B cell (primary cell): ENCODE measurements at regions not wholly inside any gene's neighbourhood (a gene's known extent, or its start where the extent isn't known, plus 50 kb on each side); places are given as distances from the start of the nearest gene placed in this dataset.

ENCODE experiments used
- EZH2 ChIP-seq: IDR thresholded peaks from 2 replicates; pipeline ENCODE4 v1.6.1; 2012; ENCODE audit warnings: borderline replicate concordance, low read depth, mild to moderate bottlenecking, moderate library complexity, low read length; ENCODE audit not compliant: insufficient read depth, poor library complexity, severe bottlenecking
- TF ChIP-seq, protein P1 (sequence below): fragments of 200-600 bp; IDR thresholded peaks from one replicate; pipeline ENCODE4 v1.8.0; 2022; ENCODE audit warnings: antibody characterized with exemption, mild to moderate bottlenecking

DNA sequence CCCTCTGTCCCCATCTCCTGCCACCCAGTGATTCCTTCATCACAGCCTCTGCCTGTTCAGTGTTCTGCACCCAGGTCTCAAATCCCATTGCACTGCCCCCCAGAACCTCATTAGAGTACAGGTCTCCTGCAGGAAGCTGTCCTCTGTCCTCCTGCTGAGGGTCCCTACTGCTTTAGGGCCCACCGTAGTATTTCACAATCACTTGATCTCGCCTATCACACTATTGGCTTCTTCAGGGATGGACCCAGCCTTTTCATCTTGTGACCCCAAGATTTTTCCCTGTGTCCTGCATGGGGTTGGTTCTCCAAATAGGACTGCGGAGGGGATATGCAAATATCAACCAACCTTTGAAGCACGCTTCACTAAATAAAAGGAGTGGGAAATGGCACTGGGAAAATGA, 331.1 kb upstream of the AJAP1 start:
- TF ChIP-seq, protein P1, sequence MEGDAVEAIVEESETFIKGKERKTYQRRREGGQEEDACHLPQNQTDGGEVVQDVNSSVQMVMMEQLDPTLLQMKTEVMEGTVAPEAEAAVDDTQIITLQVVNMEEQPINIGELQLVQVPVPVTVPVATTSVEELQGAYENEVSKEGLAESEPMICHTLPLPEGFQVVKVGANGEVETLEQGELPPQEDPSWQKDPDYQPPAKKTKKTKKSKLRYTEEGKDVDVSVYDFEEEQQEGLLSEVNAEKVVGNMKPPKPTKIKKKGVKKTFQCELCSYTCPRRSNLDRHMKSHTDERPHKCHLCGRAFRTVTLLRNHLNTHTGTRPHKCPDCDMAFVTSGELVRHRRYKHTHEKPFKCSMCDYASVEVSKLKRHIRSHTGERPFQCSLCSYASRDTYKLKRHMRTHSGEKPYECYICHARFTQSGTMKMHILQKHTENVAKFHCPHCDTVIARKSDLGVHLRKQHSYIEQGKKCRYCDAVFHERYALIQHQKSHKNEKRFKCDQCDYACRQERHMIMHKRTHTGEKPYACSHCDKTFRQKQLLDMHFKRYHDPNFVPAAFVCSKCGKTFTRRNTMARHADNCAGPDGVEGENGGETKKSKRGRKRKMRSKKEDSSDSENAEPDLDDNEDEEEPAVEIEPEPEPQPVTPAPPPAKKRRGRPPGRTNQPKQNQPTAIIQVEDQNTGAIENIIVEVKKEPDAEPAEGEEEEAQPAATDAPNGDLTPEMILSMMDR, result no peak
- TF ChIP-seq EZH2, result no peak
